ENCODE measurements at regions not wholly inside any gene's neighbourhood (a gene's known extent, or its start where the extent isn't known, plus 50 kb on each side); places are given as distances from the start of the nearest gene placed in this dataset.

DNA sequence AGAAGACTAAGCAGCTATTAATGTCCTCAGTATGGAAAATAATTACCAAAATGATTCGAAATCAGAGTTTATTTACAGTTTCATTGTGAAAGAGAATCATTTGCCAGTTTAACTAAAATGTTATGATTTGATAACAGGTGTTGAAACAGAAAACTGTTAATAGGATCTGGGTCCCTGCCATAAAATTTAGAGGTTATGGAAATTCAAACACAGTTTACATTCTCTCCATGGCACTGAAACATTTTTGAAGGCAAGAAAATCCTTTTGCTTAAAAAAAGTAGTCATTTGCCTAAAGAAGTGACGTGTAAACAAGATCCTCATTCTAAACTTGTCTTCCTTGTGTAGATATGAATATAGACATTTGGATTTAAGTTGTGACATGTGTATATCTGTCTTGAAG, 743.8 kb downstream of the SLC4A3 start:
- no peak for TF ChIP-seq CTCF (IDR thresholded peaks at IDR 0.05)
- no peak for TF ChIP-seq POLR2A (IDR thresholded peaks at IDR 0.05)
